ENCODE measurements at regions not wholly inside any gene's neighbourhood (a gene's known extent, or its start where the extent isn't known, plus 50 kb on each side); places are given as distances from the start of the nearest gene placed in this dataset.
"Not testable (repeated sequence)": the region's sequence is repeated elsewhere in the genome, so short reads cannot be mapped to it uniquely, and the experiment has no call there.

DNA sequence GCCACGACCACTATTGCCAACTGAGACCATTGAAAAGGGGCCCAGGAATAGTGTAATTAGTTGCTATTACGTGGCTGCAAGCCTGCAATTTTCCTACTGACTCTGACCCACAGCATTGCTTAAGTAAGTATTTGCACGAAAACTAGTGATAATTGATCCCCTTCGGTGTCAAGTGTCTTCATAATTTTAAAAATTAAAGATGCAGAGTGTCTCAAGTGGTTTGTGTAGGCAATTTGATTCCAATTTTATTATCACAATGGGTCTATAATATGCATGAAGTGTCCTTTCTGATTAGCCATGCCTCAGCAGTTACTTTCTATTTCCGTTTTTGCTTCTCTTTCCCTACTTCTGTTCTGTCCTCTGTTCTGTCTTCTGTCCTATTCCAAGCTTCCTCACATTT is 259.2 kb downstream of the C3orf38 start:
- DNase-seq (ENCODE audit: low spot score) = no peak

DNA sequence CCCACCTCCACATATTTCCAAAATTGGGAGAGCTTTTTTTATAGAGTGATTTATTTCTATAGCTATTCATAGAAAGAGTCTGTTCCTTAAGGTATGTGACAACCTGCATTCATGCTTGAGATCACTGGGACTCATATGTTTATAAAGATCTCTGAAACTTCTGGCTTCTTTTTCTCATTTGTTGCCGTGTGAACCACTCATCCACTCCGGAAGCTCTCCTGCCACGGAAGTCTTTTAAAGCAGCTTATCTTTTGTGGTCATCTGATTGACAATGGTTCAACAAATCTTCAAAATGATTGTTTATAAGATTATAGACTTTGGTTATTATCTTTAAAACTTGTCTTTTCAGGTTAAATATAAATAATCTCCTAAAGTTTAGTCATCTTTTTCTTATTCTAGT is 260.5 kb downstream of the C3orf38 start:
- no peak for DNase-seq (ENCODE audit: low spot score)

DNA sequence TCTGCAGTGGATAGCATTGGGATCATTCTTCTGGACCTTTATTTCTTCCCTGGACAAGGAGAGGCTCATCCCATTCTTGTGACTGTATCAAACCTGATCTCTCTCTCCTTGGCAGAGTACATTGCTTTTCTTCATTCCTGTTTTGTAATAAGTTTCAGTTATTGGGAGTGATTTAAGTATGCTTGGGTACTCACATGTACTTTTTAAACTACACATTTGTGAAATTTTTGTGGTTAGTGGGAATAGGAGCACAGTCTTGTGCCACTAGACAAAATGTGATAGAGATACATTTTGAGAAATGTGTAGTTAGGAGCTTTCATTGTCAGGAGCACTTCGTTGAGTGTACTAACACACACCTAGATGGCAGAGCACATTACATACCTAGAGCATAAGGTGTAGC is 262.6 kb downstream of the C3orf38 start:
- no peak for DNase-seq (ENCODE audit: low spot score)

GRCh38 chr3:88416436-88416835 is 266.7 kb downstream of the C3orf38 start:
- no peak for DNase-seq (ENCODE audit: low spot score)

- DNase-seq (ENCODE audit: low spot score) = no peak
Measured at GRCh38 chr3:88418219-88418618, 268.5 kb downstream of the C3orf38 start.

DNA sequence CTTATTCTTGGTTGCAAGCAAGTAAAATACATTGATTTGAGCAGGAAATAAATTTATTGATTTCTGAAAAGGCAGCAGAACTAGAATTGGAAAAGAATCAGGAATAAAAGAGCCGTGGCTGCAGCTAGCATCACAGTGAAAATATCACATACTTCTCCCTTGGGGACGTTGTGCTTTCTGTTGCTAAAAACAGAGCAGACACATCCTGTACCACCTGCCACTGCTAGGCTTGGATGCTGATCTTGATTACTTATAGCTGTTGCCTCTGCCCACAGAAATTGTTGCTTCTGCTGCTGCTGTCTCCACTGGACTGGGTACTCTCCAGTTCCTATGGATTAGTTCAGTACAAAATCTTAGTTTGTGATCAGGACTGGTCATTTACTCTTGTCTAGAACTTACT is 283.8 kb downstream of the C3orf38 start:
- DNase-seq (ENCODE audit: low spot score) = no peak

DNA sequence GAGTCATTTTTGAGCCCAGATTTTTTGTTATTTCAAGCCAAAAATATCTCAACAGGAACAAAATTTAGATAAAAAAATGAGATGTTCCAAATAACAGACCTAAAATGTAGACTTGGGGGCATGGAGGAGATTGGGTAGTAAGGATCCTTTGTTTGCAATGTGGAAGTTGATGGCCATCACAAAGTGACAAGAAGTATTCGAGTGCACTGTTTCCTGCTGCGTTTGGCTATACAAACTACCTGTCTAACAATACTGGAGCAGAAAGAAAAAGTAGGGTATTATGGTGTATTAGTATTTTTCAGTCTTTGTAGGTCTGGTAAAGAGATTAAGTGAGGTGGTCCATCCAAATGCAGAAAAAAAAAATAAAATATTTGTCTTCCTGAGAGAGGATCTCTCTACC is 284.2 kb downstream of the C3orf38 start:
- no peak for DNase-seq (ENCODE audit: low spot score)

- DNase-seq (ENCODE audit: low spot score) = no peak
Measured at GRCh38 chr3:88440701-88441100, 290.9 kb downstream of the C3orf38 start.

DNA sequence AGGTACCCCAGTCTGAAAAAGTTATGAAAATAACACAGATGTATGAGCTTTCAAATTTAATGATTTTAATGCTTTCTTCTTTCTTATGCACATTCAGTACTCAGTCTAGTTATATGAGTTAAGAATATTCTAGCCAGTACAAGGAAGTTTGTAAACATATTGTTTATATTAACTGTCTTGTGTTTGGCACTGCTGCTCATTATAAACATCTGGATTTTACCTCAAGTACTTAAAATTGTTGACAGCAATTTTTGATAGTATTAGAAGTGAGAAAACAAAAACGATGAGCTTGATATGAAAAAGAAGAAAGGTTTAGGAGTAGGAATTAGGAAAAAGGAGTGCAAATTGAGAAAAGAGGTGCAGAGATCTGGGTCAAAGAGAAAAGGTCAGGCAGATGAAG is 293.3 kb downstream of the C3orf38 start:
- no peak for DNase-seq (ENCODE audit: low spot score)

GRCh38 chr3:88444251-88444650 is 294.5 kb downstream of the C3orf38 start:
- no peak for DNase-seq (ENCODE audit: low spot score)

- DNase-seq (ENCODE audit: low spot score) = no peak
Measured at GRCh38 chr3:88452228-88452627, 302.5 kb downstream of the C3orf38 start.

DNA sequence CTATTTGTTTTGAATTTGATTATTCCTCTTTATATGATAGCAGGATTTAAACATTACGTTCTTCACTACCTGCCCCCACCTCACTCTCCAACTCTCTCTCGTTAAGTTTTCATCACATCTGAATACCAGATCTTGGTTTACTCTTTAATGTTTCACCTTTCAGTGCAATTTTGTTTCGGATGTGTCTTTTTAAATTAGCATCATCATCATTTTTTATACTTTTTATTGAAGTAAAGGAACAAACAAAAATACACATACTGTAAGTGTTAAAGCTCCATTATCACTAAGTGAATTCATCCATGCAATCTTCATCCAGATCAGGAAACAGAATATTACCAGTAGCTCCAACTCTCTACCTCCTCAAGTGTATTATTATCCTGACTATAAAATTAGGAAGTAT is 310.6 kb downstream of the C3orf38 start:
- DNase-seq (ENCODE audit: low spot score) = no peak

DNA sequence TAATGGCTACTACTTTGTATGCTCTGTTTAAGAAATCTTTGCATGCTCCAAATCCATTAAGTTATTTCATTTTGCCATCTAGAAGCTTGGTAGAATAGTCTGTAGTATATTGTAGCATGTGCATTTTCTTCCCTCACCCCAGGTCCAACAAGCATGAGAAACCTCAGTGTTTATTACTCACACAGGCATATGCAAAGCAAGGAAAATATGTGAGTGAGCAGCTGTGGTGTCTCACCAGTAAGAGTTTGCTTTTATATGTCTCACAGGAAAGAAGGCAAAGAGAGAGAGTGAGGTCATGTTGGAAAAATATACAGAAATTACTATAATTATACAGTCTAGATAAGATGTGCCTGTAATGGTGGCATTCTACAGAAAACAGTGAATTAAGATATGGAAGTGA is 312.5 kb downstream of the C3orf38 start:
- DNase-seq (ENCODE audit: low spot score) = no peak

- no peak for DNase-seq (ENCODE audit: low spot score)
Measured at GRCh38 chr3:88467191-88467590, 317.4 kb downstream of the C3orf38 start.

GRCh38 chr3:88469216-88469615 is 319.5 kb downstream of the C3orf38 start:
- DNase-seq (ENCODE audit: low spot score) = no peak

DNA sequence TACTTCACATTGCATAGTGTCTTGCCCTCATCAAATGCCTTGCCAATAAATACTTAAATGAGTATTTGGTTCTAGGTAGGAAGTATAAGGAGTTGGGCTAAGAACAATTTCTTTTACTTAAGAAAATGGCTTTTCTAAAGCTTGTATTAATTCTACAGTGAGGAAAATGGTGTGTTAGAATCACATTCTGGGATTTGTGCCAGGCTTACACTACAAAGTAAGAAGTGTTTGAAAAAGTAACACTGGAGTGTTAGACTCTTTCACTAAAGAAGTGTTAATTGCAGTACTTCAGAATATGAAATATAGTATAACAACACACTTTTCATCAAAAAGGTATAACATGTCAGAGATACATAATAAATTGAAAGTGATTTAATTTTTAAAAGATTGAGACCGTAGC is 328.7 kb downstream of the C3orf38 start:
- no peak for DNase-seq (ENCODE audit: low spot score)

GRCh38 chr3:88480822-88481221 is 331.1 kb downstream of the C3orf38 start:
- no peak for DNase-seq (ENCODE audit: low spot score)

DNA sequence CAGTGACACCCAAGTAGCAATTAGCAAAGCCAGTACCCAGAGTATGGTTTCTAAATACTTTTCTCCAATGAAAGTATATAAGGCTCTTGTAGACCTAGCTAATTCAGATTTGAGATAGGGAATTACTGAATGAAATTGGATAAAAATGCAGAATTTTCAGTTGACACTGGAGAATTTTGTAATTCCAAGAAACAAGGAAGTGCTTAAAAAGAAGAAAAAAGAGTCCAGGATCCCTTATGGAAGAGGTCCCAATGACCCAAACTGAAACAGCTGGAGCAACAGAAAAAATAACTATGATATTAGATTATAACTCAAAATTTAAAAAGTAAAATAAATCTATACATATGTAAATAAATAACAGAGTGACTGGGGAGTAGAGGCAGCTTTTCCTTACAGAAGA is 335.2 kb downstream of the C3orf38 start:
- DNase-seq (ENCODE audit: low spot score) = no peak

GRCh38 chr3:88508818-88509217 is 359.1 kb downstream of the C3orf38 start:
- not testable (repeated sequence) for DNase-seq (ENCODE audit: low spot score)

DNA sequence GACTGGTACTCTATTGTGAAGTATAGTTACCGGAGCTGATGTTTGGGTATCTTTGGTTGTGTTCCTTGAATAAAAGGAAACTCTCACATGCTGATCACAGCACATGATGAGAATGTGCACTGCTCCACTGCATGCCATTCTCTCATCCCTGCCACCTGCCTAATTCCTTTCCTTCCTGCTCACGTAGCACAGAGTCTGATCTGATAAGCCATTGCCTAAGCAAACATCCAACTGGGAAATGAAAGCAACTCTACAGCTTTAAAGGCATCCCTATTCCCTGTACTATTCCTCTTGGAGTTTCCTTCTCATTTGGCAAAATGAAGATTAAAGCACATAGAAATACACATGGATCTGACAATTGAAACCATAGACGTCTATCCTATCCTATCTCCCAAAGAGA is 359.8 kb downstream of the C3orf38 start:
- no peak for DNase-seq (ENCODE audit: low spot score)

GRCh38 chr3:88528494-88528893 is 378.7 kb downstream of the C3orf38 start:
- no peak for DNase-seq (ENCODE audit: low spot score)

DNA sequence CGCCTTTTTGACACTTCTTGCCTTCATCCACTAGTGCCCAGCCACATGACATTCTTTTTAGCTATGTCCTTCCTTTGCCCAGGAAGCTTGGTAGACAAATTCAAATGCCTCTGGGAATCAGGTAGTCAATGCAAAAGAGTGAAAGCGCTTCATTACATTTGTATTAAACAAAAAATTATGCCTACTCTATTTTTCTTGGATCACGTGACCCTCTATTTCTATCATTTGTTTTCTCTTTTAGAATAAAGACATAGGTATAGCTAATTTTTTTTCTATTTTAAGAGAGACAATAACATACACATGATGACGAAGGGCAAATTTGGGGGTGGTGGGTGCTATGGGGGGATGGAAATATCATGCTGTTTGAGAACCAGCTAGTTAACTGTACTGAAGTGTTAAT is 384.8 kb downstream of the C3orf38 start:
- DNase-seq (ENCODE audit: low spot score) = no peak

DNA sequence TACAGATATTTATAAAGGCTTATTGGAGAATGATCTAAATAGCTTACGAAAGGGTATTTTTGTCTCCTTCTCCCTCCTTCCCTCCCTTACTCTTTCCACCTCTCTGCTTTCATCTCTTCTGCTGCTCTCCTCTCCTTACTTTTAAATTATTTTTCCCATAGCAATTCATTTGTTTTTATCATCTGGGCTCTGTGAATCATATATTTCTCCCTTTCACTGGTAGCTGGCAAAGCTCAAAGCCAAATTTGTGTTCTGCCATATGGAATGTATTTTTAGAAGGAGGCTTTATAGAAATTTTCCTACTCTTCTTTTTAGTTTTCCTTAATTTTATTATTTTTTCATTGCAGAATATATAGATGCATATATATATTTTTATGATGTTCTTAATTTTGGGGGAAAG is 385.8 kb downstream of the C3orf38 start:
- DNase-seq (ENCODE audit: low spot score) = no peak

DNA sequence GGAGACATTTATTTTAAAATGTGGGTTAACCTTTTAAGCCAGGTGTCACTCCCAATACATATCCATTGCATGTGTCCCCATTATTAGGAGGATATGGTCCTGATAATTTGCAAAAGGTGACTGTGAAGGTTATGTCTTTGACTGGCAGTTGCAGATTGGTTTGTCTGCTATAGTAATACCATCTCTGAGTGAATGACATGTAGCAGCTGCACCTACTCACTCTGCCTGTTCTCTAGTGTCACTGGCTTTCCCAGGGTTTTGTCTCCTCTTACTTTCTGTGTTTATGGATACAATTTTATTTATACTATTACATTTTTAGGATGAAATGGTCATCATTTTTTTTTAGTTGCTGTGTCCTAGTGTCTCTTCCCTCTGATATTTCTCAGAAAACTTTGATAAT is 393.2 kb downstream of the C3orf38 start:
- no peak for DNase-seq (ENCODE audit: low spot score)

GRCh38 chr3:88572450-88572849 is 422.7 kb downstream of the C3orf38 start:
- no peak for DNase-seq (ENCODE audit: low spot score)
